ENCODE measurements at regions not wholly inside any gene's neighbourhood (a gene's known extent, or its start where the extent isn't known, plus 50 kb on each side); places are given as distances from the start of the nearest gene placed in this dataset.
"Not testable (repeated sequence)": the region's sequence is repeated elsewhere in the genome, so short reads cannot be mapped to it uniquely, and the experiment has no call there.

- 32% methylated on average over 16 of the region's 16 CpGs for WGBS
- no peak for DNase-seq (ENCODE audit: low spot score in 2 of 2)
- H3K4me3 ChIP-seq = no peak overlapping the region
- no peaks in the 10 kb centered on the region for H3K36me3 ChIP-seq
- H3K27me3 ChIP-seq = peaks cover 9% of the 10 kb centered on the region
- no peak for TF ChIP-seq CTCF (IDR thresholded peaks at IDR 0.05)
- no peak for TF ChIP-seq POLR2A (IDR thresholded peaks at IDR 0.05)
- TF ChIP-seq EP300 (IDR thresholded peaks at IDR 0.05) = no peak
- TF ChIP-seq POLR2AphosphoS5 (IDR thresholded peaks at IDR 0.05) = no peak
- H3K27ac ChIP-seq = no peak overlapping the region
- no peaks in the 10 kb centered on the region for H3K9me3 ChIP-seq
- H3K4me1 ChIP-seq = no peaks in the 10 kb centered on the region
Observed at GRCh38 chr14:78029601-78030372, 140.4 kb upstream of the NRXN3 start.

GRCh38 chr14:78043349-78043748, 126.8 kb upstream of the NRXN3 start:
- H3K9me3 ChIP-seq = no peaks in the 10 kb centered on the region
- H3K4me3 ChIP-seq = no peak overlapping the region
- TF ChIP-seq POLR2AphosphoS5 (IDR thresholded peaks at IDR 0.05) (no peak), CTCF (IDR thresholded peaks at IDR 0.05) (no peak), EP300 (IDR thresholded peaks at IDR 0.05) (no peak), POLR2A (IDR thresholded peaks at IDR 0.05) (no peak)
- H3K27ac ChIP-seq = no peak overlapping the region
- DNase-seq (ENCODE audit: low spot score in 2 of 2) = no peak
- WGBS = 65% methylated on average over 1 of the region's 1 CpG
- no peaks in the 10 kb centered on the region for H3K36me3 ChIP-seq
- no peaks in the 10 kb centered on the region for H3K4me1 ChIP-seq
- H3K27me3 ChIP-seq = no peaks in the 10 kb centered on the region

- no peak for TF ChIP-seq POLR2A (IDR thresholded peaks at IDR 0.05)
- TF ChIP-seq EP300 (IDR thresholded peaks at IDR 0.05) = no peak
- TF ChIP-seq CTCF (IDR thresholded peaks at IDR 0.05) = no peak
- TF ChIP-seq POLR2AphosphoS5 (IDR thresholded peaks at IDR 0.05) = no peak
- Histone ChIP-seq H3K36me3 (no peaks in the 10 kb centered on the region), H3K27ac (no peak overlapping the region), H3K4me3 (no peak overlapping the region), H3K4me1 (no peaks in the 10 kb centered on the region), H3K9me3 (no peaks in the 10 kb centered on the region), H3K27me3 (no peaks in the 10 kb centered on the region)
- WGBS = 50% methylated on average over 1 of the region's 1 CpG
- DNase-seq (ENCODE audit: low spot score in 2 of 2) = no peak
Observed at GRCh38 chr14:78048120-78048519, 122.1 kb upstream of the NRXN3 start.

GRCh38 chr14:78056890-78057289, 113.3 kb upstream of the NRXN3 start:
- not testable (repeated sequence) for H3K27ac ChIP-seq
- 94% methylated on average over 2 of the region's 2 CpGs for WGBS

GRCh38 chr14:78070344-78070743, 99.8 kb upstream of the NRXN3 start:
- no peak for DNase-seq (ENCODE audit: low spot score in 2 of 2)
- Histone ChIP-seq H3K4me3 (no peak overlapping the region), H3K9me3 (no peaks in the 10 kb centered on the region), H3K36me3 (no peaks in the 10 kb centered on the region), H3K27ac (no peak overlapping the region), H3K4me1 (no peaks in the 10 kb centered on the region), H3K27me3 (no peaks in the 10 kb centered on the region)
- TF ChIP-seq POLR2AphosphoS5 (IDR thresholded peaks at IDR 0.05) = no peak
- no peak for TF ChIP-seq POLR2A (IDR thresholded peaks at IDR 0.05)
- no peak for TF ChIP-seq EP300 (IDR thresholded peaks at IDR 0.05)
- no peak for TF ChIP-seq CTCF (IDR thresholded peaks at IDR 0.05)
- WGBS = 50% methylated on average over 1 of the region's 1 CpG

More at GRCh38 chr14:78056890-78057289, 113.3 kb upstream of the NRXN3 start:
- not testable (repeated sequence) for DNase-seq (ENCODE audit: low spot score in 2 of 2); H3K36me3 ChIP-seq; H3K4me1 ChIP-seq; H3K9me3 ChIP-seq; H3K4me3 ChIP-seq; H3K27me3 ChIP-seq

Data from suprapubic skin (tissue), 4 donors.